ENCODE measurements at regions not wholly inside any gene's neighbourhood (a gene's known extent, or its start where the extent isn't known, plus 50 kb on each side); places are given as distances from the start of the nearest gene placed in this dataset.

- no peak for TF ChIP-seq POLR2AphosphoS5 (IDR thresholded peaks at IDR 0.05; ENCODE audit: borderline replicate concordance, low read depth, low read length)
- TF ChIP-seq EZH2 (IDR thresholded peaks at IDR 0.05), result no peak
Observed at GRCh38 chr5:164005071-164005470, 499.7 kb downstream of the MAT2B start.
